ENCODE measurements at regions not wholly inside any gene's neighbourhood (a gene's known extent, or its start where the extent isn't known, plus 50 kb on each side); places are given as distances from the start of the nearest gene placed in this dataset.
A peak's percentile ranks its signal among the peaks of the same experiment; 100 is the strongest.

- WGBS (ENCODE audit: insufficient coverage, low coverage, missing lambda C conversion rate): 55% methylated on average over 6 of the region's 6 CpGs
- Histone ChIP-seq H3K4me1 (replicated peaks in 1 of 2; ENCODE audit: control insufficient read depth in 2 of 2, insufficient read depth in 2 of 2, low read length in 2 of 2) (peaks cover 29 to 45% of the 10 kb centered on the region in 2 experiments), H3K27me3 (ENCODE audit: control insufficient read depth in 2 of 2, insufficient read depth in 2 of 2, low read length in 2 of 2) (no peaks in the 10 kb centered on the region), H3K4me2 (ENCODE audit: insufficient read depth, low read length) (no peak overlapping the region), H2AFZ (ENCODE audit: low read depth, low read length) (no peak overlapping the region), H3K9me1 (ENCODE audit: control insufficient read depth, insufficient read depth, low read length) (no peaks in the 10 kb centered on the region), H4K20me1 (replicated peaks; ENCODE audit: control insufficient read depth, insufficient read depth, low read length) (no peaks in the 10 kb centered on the region), H3K9ac (ENCODE audit: insufficient read depth in 1 of 2, low read depth in 2 of 2, low read length in 2 of 2) (no peak overlapping the region; a peak in 1 of 4 replicates), H3K36me3 (ENCODE audit: control insufficient read depth, insufficient read depth, low read length) (no peaks in the 10 kb centered on the region), H3K27ac (ENCODE audit: extremely low read depth, low read depth, low read length) (no peak overlapping the region), H3K79me2 (ENCODE audit: control insufficient read depth, insufficient read depth, low read length) (no peaks in the 10 kb centered on the region), H3K4me3 (no peak overlapping the region), H3K9me3 (replicated peaks; ENCODE audit: control insufficient read depth, insufficient read depth, low read depth, low read length) (no peaks in the 10 kb centered on the region)
- FAIRE-seq (no peak), DNase-seq (ENCODE audit: extremely low read depth in 1 of 4, low spot score in 3 of 4) (peak in 2 of 4 experiments; percentile 5 to 8), ATAC-seq (no peak)
- in situ Hi-C loops (cut with MboI): no loop called here
- BruUV-seq (replicated peaks): no TSS peak
- intact Hi-C loops (cut with micrococcal nuclease): no loop called here
- POLR2A ChIA-PET: interaction anchor here (0.7 kb wide), 1 partner anchor 36 kb away, joined by 3 read pairs; no protein-coding TSS in a partner anchor
- CTCF ChIA-PET (ENCODE audit: low intra/inter-chr PET ratio): no interaction called here
- no peak for TF ChIP-seq ARHGAP35 (IDR thresholded peaks at IDR 0.05; ENCODE audit: partially characterized antibody)
- TF ChIP-seq ZBTB7A (IDR thresholded peaks at IDR 0.05; ENCODE audit: borderline replicate concordance, control insufficient read depth, low read depth, low read length): peak; percentile 18; the same call in 1 of the 2 replicates
Measured at GRCh38 chr5:134462761-134463160, 51.1 kb upstream of the CDKN2AIPNL start.

DNA sequence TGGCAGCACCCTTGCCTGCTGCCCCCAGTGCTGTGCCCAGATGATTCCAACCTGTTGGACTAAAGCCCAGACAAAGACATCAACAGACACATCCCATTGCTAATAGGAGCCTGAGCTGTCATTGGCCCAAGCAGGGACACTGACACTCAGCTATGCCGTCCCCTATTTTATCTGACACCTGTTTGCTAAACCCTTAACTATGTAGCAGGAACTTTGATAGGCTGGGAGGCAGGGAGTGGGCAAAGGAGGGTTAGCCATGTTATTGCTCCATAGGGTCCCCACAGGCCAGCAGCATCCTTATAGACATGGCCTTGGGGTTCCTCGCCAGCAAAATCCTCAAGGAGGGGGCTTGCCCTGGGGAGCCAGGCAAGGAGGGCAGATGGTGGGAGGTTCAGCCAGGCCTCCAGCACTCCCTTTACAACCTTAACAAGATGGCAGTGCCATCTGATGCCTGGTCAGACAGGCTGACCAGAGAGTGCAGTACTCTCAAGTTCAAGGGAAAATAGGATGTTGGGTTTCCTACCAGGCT lies 50.4 kb upstream of the CDKN2AIPNL start:
- DNase-seq (ENCODE audit: extremely low read depth in 1 of 4, low spot score in 3 of 4): no peak

More for the DNA sequence above, 50.4 kb upstream of the CDKN2AIPNL start:
- H3K4me2 ChIP-seq (ENCODE audit: insufficient read depth, low read length): no peak overlapping the region
- H3K4me1 ChIP-seq (replicated peaks in 1 of 2; ENCODE audit: control insufficient read depth in 2 of 2, insufficient read depth in 2 of 2, low read length in 2 of 2): peaks cover 23 to 42% of the 10 kb centered on the region in 2 experiments
- CTCF ChIA-PET (ENCODE audit: low intra/inter-chr PET ratio): no interaction called here
- no peak for FAIRE-seq
- H4K20me1 ChIP-seq (replicated peaks; ENCODE audit: control insufficient read depth, insufficient read depth, low read length): no peaks in the 10 kb centered on the region
- H3K79me2 ChIP-seq (ENCODE audit: control insufficient read depth, insufficient read depth, low read length): no peaks in the 10 kb centered on the region
- no peak overlapping the region for H2AFZ ChIP-seq (ENCODE audit: low read depth, low read length)
- POLR2A ChIA-PET: no interaction called here
- H3K27ac ChIP-seq (ENCODE audit: extremely low read depth, low read depth, low read length): no peak overlapping the region
- no TSS peak for BruUV-seq (replicated peaks)
- no peak overlapping the region for H3K4me3 ChIP-seq
- in situ Hi-C loops (cut with MboI): no loop called here
- TF ChIP-seq CHAMP1 (IDR thresholded peaks at IDR 0.05): no peak
- TF ChIP-seq, protein P1, sequence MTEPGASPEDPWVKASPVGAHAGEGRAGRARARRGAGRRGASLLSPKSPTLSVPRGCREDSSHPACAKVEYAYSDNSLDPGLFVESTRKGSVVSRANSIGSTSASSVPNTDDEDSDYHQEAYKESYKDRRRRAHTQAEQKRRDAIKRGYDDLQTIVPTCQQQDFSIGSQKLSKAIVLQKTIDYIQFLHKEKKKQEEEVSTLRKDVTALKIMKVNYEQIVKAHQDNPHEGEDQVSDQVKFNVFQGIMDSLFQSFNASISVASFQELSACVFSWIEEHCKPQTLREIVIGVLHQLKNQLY (CRISPR knock-in tag; conservative IDR thresholded peaks at IDR 0.05): no peak
- H3K9ac ChIP-seq (ENCODE audit: insufficient read depth in 1 of 2, low read depth in 2 of 2, low read length in 2 of 2): peak overlapping the region in 1 of 2 experiments; percentile 29; a peak in 1 of 4 replicates
- intact Hi-C loops (cut with micrococcal nuclease): no loop called here
- H3K36me3 ChIP-seq (ENCODE audit: control insufficient read depth, insufficient read depth, low read length): no peaks in the 10 kb centered on the region
- H3K27me3 ChIP-seq (ENCODE audit: control insufficient read depth in 2 of 2, insufficient read depth in 2 of 2, low read length in 2 of 2): no peaks in the 10 kb centered on the region
- H3K9me3 ChIP-seq (replicated peaks; ENCODE audit: control insufficient read depth, insufficient read depth, low read depth, low read length): no peaks in the 10 kb centered on the region
- no peak for ATAC-seq
- no peaks in the 10 kb centered on the region for H3K9me1 ChIP-seq (ENCODE audit: control insufficient read depth, insufficient read depth, low read length)
- 71% methylated on average over 2 of the region's 2 CpGs for WGBS (ENCODE audit: insufficient coverage, low coverage, missing lambda C conversion rate)

Measured in K562 (cell line).